ENCODE measurements at regions not wholly inside any gene's neighbourhood (a gene's known extent, or its start where the extent isn't known, plus 50 kb on each side); places are given as distances from the start of the nearest gene placed in this dataset.

DNA sequence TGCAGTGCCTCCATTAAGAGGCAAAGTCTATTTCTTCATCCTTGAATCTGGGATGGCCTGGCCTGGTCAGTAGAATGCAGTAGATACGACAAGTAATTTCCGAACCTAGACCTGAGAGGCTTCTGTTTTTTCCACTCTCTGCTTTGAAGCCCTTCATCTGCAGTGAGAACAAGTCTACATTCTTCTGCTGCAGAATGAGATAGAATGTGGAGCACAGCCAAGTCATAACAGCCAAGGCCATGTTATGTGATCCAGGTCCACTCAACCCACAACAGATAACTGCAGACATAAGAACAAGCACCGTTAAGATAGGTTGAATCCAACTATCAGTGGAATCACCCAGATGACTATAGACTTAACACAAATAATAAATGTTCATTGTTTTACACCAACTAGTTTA lies 1297.7 kb downstream of the C4orf33 start:
- TF ChIP-seq, protein P1, sequence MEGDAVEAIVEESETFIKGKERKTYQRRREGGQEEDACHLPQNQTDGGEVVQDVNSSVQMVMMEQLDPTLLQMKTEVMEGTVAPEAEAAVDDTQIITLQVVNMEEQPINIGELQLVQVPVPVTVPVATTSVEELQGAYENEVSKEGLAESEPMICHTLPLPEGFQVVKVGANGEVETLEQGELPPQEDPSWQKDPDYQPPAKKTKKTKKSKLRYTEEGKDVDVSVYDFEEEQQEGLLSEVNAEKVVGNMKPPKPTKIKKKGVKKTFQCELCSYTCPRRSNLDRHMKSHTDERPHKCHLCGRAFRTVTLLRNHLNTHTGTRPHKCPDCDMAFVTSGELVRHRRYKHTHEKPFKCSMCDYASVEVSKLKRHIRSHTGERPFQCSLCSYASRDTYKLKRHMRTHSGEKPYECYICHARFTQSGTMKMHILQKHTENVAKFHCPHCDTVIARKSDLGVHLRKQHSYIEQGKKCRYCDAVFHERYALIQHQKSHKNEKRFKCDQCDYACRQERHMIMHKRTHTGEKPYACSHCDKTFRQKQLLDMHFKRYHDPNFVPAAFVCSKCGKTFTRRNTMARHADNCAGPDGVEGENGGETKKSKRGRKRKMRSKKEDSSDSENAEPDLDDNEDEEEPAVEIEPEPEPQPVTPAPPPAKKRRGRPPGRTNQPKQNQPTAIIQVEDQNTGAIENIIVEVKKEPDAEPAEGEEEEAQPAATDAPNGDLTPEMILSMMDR (conservative IDR thresholded peaks at IDR 0.05; ENCODE audit: low read depth, low read length): no peak
- TF ChIP-seq EZH2 (IDR thresholded peaks at IDR 0.05; ENCODE audit: borderline replicate concordance, low read depth, low read length, poor library complexity, severe bottlenecking): no peak

Data from A673 (cell line).